ENCODE measurements at regions not wholly inside any gene's neighbourhood (a gene's known extent, or its start where the extent isn't known, plus 50 kb on each side); places are given as distances from the start of the nearest gene placed in this dataset.

DNA sequence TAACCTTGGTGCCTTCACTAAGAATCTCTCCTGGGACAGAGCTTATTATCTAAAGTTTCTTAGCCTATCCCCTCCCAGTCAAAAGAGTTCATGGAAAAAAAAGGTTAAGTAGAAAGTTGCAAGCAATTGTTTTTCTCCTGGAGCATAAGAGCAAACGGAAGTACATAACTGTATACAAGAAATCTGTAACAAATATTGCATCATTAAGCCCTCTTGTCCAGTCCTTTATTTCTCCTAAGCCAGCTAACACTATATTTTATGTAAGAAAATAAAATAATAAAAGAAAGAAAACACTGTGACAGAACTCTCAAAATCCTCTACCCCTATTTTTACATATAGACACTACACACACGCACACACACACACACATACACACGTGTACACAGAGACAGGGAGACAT, 255.3 kb downstream of the NAF1 start:
- no peak for DNase-seq
- Histone ChIP-seq H3K9me3 (no peaks in the 10 kb centered on the region), H3K27me3 (no peaks in the 10 kb centered on the region), H3K27ac (no peak overlapping the region), H3K4me3 (replicated peaks in 1 of 3) (no peak overlapping the region), H3K36me3 (no peaks in the 10 kb centered on the region), H3K4me1 (no peaks in the 10 kb centered on the region)
- no peak for TF ChIP-seq POLR2A (IDR thresholded peaks at IDR 0.05)
- TF ChIP-seq, protein P1, sequence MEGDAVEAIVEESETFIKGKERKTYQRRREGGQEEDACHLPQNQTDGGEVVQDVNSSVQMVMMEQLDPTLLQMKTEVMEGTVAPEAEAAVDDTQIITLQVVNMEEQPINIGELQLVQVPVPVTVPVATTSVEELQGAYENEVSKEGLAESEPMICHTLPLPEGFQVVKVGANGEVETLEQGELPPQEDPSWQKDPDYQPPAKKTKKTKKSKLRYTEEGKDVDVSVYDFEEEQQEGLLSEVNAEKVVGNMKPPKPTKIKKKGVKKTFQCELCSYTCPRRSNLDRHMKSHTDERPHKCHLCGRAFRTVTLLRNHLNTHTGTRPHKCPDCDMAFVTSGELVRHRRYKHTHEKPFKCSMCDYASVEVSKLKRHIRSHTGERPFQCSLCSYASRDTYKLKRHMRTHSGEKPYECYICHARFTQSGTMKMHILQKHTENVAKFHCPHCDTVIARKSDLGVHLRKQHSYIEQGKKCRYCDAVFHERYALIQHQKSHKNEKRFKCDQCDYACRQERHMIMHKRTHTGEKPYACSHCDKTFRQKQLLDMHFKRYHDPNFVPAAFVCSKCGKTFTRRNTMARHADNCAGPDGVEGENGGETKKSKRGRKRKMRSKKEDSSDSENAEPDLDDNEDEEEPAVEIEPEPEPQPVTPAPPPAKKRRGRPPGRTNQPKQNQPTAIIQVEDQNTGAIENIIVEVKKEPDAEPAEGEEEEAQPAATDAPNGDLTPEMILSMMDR (IDR thresholded peaks at IDR 0.05), result no peak
- 84 to 91% methylated on average over 3 of the region's 3 CpGs for WGBS, 2 donors
- intact Hi-C loops (cut with DNase I), result no loop called here

DNA sequence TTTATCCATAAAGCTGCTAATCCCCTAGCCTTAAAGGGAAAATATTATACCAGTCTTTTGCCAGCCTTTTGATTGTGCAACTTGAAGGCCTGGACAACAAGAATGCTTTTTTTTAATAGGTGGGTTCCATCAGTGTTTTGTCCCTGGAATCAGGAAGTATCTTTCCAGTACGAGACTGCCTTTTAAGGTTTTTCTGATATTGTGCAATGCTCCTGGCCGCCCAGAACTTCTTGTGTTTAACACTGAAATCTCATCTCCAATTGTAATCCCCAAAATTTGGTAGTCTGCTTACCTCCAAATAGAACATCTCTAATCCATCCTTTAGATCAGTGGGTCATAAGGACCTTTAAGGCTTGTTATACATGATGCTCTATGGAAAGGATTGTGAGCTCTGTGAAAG, 256.7 kb downstream of the NAF1 start:
- TF ChIP-seq POLR2A (IDR thresholded peaks at IDR 0.05), result no peak
- TF ChIP-seq, protein P1 (IDR thresholded peaks at IDR 0.05), result no peak
- no peak for DNase-seq
- Histone ChIP-seq H3K27me3 (no peaks in the 10 kb centered on the region), H3K9me3 (no peaks in the 10 kb centered on the region), H3K4me3 (replicated peaks in 1 of 3) (no peak overlapping the region), H3K36me3 (no peaks in the 10 kb centered on the region), H3K27ac (no peak overlapping the region), H3K4me1 (no peaks in the 10 kb centered on the region)
- intact Hi-C loops (cut with DNase I), result no loop called here
- whole genome bisulfite sequencing, 2 donors, result 81 to 84% methylated on average over 2 of the region's 2 CpGs

DNA sequence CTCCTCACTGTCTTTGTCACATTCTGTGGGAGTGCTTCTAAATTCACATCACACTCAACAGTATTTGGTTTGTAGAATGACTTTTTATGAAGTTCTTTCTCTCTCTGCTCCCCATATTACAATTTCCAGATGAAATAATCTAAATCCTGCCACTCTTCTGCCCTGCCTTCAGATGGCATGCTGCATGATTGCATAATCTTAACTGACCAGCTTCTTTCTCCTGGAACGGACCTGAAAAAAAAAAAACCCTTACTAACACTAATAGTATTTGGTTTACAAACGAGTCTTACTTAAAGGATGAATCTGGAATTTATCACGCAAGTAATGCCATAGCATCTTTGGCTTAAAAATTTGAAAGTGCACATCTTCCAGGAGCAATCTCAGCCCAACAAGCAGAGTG, 272.3 kb downstream of the NAF1 start:
- intact Hi-C loops (cut with DNase I), result no loop called here
- WGBS, 2 donors, result 69 to 75% methylated on average over 3 of the region's 3 CpGs
- DNase-seq, result no peak
- Histone ChIP-seq H3K27me3 (no peaks in the 10 kb centered on the region), H3K4me3 (replicated peaks in 1 of 3) (no peak overlapping the region), H3K4me1 (no peaks in the 10 kb centered on the region), H3K9me3 (no peaks in the 10 kb centered on the region), H3K27ac (no peak overlapping the region), H3K36me3 (no peaks in the 10 kb centered on the region)
- TF ChIP-seq POLR2A (IDR thresholded peaks at IDR 0.05), result no peak
- TF ChIP-seq, protein P1 (IDR thresholded peaks at IDR 0.05), result no peak

DNA sequence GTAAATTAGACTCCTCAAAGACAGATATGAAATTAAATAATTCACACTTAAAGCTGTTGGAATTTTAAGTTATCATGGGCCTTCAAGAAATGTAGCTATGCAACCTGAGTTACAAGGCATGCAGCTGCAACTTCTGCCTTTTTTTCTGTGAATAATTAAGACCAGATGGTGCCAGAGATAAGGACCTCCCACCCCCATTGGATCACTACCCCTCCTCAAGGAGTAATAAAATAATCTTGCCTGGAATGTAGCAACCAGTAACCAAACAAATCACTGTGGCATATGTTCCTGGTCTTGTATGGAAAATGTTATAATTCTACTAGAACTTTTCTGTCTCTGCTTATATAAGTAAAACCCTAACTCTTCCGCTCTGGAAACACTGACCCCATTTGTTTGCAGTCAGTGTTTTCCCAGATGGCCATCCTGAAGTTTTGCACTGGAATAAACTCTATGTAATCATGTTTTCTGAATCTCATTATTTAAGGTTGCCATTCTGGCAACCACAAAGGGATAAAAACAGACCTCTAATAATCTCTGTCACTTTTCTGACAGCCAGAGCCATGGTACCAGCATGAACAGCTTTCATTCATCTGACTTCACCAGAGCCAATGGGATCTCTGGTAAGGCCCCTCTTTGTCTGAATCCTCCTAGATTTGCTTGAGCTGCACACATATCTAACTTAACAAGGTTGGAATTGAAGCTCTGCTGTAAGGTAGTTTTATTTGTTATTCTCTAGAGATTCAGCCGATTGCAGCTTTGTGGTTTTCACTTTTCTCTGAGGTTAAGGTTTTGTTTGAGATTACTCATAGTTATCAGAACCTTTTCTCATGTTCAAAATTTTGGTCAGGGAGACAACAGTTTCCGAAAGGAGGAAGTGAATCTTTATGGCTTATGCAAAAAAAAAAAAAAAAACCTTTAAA, 274.6 kb downstream of the NAF1 start:
- H3K27me3 ChIP-seq, result no peaks in the 10 kb centered on the region
- H3K36me3 ChIP-seq, result no peaks in the 10 kb centered on the region
- H3K27ac ChIP-seq, result no peak overlapping the region
- no peaks in the 10 kb centered on the region for H3K9me3 ChIP-seq
- H3K4me3 ChIP-seq (replicated peaks in 1 of 3), result no peak overlapping the region
- intact Hi-C loops (cut with DNase I), result no loop called here
- no peaks in the 10 kb centered on the region for H3K4me1 ChIP-seq
- TF ChIP-seq, protein P1 (IDR thresholded peaks at IDR 0.05), result no peak
- TF ChIP-seq POLR2A (IDR thresholded peaks at IDR 0.05), result no peak
- WGBS, 2 donors, result 66 to 75% methylated on average over 3 of the region's 3 CpGs
- no peak for DNase-seq

DNA sequence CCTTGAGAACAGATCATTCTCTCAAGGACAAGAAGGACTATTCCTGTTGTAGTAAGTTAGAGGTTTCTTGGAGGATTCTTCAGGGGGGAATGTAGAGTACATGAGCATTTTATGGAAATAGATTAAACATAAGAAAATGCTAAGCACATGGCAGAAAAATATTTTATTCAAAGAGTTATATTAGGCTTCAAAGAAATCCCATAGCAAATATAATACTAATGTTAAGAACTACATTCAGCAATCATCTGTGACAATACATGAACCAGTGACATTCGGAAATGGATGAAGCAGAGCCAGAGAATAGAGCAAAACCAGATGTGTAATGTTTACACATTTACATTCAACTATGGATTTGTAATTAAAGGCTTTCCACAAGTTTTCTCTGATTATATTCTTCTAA, 288.6 kb downstream of the NAF1 start:
- TF ChIP-seq, protein P1 (IDR thresholded peaks at IDR 0.05), result no peak
- TF ChIP-seq POLR2A (IDR thresholded peaks at IDR 0.05), result no peak
- Histone ChIP-seq H3K27me3 (no peaks in the 10 kb centered on the region), H3K9me3 (no peaks in the 10 kb centered on the region), H3K4me1 (no peaks in the 10 kb centered on the region), H3K4me3 (replicated peaks in 1 of 3) (no peak overlapping the region), H3K27ac (no peak overlapping the region), H3K36me3 (no peaks in the 10 kb centered on the region)
- intact Hi-C loops (cut with DNase I), result no loop called here
- 76 to 86% methylated on average over 1 of the region's 1 CpG for WGBS, 2 donors
- no peak for DNase-seq
